ENCODE measurements at regions not wholly inside any gene's neighbourhood (a gene's known extent, or its start where the extent isn't known, plus 50 kb on each side); places are given as distances from the start of the nearest gene placed in this dataset.

DNA sequence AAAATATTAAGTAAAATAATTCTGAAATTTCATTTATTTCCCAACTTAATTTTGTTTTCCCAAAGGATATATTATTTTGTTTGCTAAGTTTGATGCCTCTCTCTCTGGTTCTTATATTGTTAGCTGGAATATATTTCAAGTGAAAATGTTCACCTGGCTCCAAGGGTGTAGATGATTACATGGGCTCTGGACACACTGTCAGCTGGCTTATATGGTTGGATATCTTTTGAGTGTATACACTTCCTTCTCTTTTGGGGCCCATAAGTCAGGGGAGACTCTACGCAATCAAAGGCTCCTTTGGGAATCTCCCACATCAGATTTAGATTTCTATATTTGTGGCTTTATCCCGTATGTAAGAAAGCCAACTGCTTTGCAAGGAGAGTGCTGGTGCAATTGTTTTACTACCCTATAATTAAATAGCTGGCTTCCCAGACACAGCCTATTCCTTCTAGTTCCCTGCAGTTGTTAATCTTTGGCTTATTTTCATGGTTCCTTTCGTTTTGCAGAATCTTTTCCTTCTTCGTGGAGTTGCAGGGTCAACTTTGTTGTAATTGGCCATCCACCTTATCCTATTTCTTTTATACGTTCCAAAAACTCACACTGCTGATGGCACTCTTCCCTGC, 225.7 kb downstream of the DPH6 start:
- TF ChIP-seq, protein P1, sequence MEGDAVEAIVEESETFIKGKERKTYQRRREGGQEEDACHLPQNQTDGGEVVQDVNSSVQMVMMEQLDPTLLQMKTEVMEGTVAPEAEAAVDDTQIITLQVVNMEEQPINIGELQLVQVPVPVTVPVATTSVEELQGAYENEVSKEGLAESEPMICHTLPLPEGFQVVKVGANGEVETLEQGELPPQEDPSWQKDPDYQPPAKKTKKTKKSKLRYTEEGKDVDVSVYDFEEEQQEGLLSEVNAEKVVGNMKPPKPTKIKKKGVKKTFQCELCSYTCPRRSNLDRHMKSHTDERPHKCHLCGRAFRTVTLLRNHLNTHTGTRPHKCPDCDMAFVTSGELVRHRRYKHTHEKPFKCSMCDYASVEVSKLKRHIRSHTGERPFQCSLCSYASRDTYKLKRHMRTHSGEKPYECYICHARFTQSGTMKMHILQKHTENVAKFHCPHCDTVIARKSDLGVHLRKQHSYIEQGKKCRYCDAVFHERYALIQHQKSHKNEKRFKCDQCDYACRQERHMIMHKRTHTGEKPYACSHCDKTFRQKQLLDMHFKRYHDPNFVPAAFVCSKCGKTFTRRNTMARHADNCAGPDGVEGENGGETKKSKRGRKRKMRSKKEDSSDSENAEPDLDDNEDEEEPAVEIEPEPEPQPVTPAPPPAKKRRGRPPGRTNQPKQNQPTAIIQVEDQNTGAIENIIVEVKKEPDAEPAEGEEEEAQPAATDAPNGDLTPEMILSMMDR (IDR thresholded peaks at IDR 0.05; ENCODE audit: poor library complexity, severe bottlenecking): no peak
- TF ChIP-seq, protein P2, sequence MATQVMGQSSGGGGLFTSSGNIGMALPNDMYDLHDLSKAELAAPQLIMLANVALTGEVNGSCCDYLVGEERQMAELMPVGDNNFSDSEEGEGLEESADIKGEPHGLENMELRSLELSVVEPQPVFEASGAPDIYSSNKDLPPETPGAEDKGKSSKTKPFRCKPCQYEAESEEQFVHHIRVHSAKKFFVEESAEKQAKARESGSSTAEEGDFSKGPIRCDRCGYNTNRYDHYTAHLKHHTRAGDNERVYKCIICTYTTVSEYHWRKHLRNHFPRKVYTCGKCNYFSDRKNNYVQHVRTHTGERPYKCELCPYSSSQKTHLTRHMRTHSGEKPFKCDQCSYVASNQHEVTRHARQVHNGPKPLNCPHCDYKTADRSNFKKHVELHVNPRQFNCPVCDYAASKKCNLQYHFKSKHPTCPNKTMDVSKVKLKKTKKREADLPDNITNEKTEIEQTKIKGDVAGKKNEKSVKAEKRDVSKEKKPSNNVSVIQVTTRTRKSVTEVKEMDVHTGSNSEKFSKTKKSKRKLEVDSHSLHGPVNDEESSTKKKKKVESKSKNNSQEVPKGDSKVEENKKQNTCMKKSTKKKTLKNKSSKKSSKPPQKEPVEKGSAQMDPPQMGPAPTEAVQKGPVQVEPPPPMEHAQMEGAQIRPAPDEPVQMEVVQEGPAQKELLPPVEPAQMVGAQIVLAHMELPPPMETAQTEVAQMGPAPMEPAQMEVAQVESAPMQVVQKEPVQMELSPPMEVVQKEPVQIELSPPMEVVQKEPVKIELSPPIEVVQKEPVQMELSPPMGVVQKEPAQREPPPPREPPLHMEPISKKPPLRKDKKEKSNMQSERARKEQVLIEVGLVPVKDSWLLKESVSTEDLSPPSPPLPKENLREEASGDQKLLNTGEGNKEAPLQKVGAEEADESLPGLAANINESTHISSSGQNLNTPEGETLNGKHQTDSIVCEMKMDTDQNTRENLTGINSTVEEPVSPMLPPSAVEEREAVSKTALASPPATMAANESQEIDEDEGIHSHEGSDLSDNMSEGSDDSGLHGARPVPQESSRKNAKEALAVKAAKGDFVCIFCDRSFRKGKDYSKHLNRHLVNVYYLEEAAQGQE (IDR thresholded peaks at IDR 0.05; ENCODE audit: borderline replicate concordance): no peak
- TF ChIP-seq EP300 (conservative IDR thresholded peaks at IDR 0.05; ENCODE audit: poor library complexity, severe bottlenecking) (no peak), MXI1 (conservative IDR thresholded peaks at IDR 0.05; ENCODE audit: poor library complexity, severe bottlenecking) (no peak), TAF1 (IDR thresholded peaks at IDR 0.05; ENCODE audit: low read depth) (no peak), POLR2AphosphoS5 (IDR thresholded peaks at IDR 0.05) (no peak), EZH2 (IDR thresholded peaks at IDR 0.05; ENCODE audit: borderline replicate concordance, insufficient read depth, low read length, poor library complexity, severe bottlenecking) (no peak)

Data from neural cell (in vitro differentiated cells).